SK-N-SH (cell line): ENCODE measurements at regions not wholly inside any gene's neighbourhood (a gene's known extent, or its start where the extent isn't known, plus 50 kb on each side); places are given as distances from the start of the nearest gene placed in this dataset.

Experiments
- CTCF ChIA-PET: fragments of 300-600, 350-600 bp; formaldehyde crosslinking; extraction: SDS; loops from one replicate; lab custom pipeline; 2021; lab: Yijun Ruan, JAX
- POLR2A ChIA-PET: fragments of 350-600 bp; sonication (Branson Sonifier 250); formaldehyde crosslinking; extraction: SDS; loops from one replicate; lab custom pipeline; 2020; ENCODE audit warnings: antibody characterized with exemption, inconsistent platforms; lab: Yijun Ruan, JAX
- DNase-seq: peaks from one replicate; pipeline ENCODE4 v3.0.0; 2012
- H2AFZ ChIP-seq: fragments of 200-600 bp; sonication (generic); 2 replicates; pipeline ENCODE4 v1.8.1; 2016; ENCODE audit warnings: antibody characterized with exemption, mild to moderate bottlenecking, low read depth
- H3F3A ChIP-seq: fragments of 200-600 bp; sonication (generic); replicated peaks from 2 replicates; pipeline ENCODE3; 2016; ENCODE audit warnings: antibody characterized with exemption, mild to moderate bottlenecking; ENCODE audit not compliant: insufficient read depth
- H3K27ac ChIP-seq, 2 experiments: fragments of 200-500 bp in 1 of 2; fragments of 200-600 bp in 1 of 2; sonication (Bioruptor generic) in 1 of 2; sonication (generic), shearing (Covaris generic) in 1 of 2; 2 replicates each; pipeline versions ENCODE4 v1.5.1 to v1.6.1; 2014 to 2016; ENCODE audit warnings: low read depth in 2 of 2, inconsistent platforms in 1 of 2, low read length in 1 of 2, mild to moderate bottlenecking in 1 of 2, mixed read lengths in 1 of 2
- H3K27me3 ChIP-seq: fragments of 200-600 bp; sonication (generic), shearing (Covaris generic); 2 replicates; pipeline ENCODE4 v1.6.1; 2016; ENCODE audit warnings: mixed run types; ENCODE audit not compliant: insufficient read depth
- H3K36me3 ChIP-seq, 2 experiments: fragments of 200-500 bp in 1 of 2; fragments of 200-600 bp in 1 of 2; sonication (Bioruptor generic) in 1 of 2; sonication (generic) in 1 of 2; replicated peaks in 1 of 2; 2 replicates each; pipeline versions ENCODE3 to v1.5.1; 2014 to 2016; ENCODE audit warnings: low read length in 1 of 2, mild to moderate bottlenecking in 1 of 2; ENCODE audit not compliant: insufficient read depth in 2 of 2, control insufficient read depth in 1 of 2
- H3K4me1 ChIP-seq, 2 experiments: fragments of 200-500 bp in 1 of 2; fragments of 200-600 bp in 1 of 2; sonication (Bioruptor generic) in 1 of 2; sonication (generic), shearing (Covaris generic) in 1 of 2; 2 replicates each; pipeline versions ENCODE4 v1.5.1 to v1.6.1; 2014 to 2016; ENCODE audit warnings: low read depth in 1 of 2, low read length in 1 of 2, mixed run types in 1 of 2; ENCODE audit not compliant: insufficient read depth in 2 of 2, control insufficient read depth in 1 of 2
- H3K4me2 ChIP-seq: fragments of 200-600 bp; sonication (generic), shearing (Covaris generic); 2 replicates; pipeline ENCODE4 v1.6.1; 2017; ENCODE audit warnings: mixed run types
- H3K4me3 ChIP-seq, 2 experiments: fragments of 200-500 bp in 1 of 2; fragments of 200-600 bp in 1 of 2; sonication (Bioruptor generic) in 1 of 2; sonication (generic), shearing (Covaris generic) in 1 of 2; 2 replicates each; pipeline versions ENCODE4 v1.5.1 to v1.8.1; 2014 to 2016; ENCODE audit warnings: low read depth in 2 of 2, inconsistent platforms in 1 of 2, low read length in 1 of 2, mild to moderate bottlenecking in 1 of 2, mixed read lengths in 1 of 2, moderate library complexity in 1 of 2
- H3K79me2 ChIP-seq: fragments of 200-600 bp; sonication (generic); 2 replicates; pipeline ENCODE4 v1.8.1; 2017; ENCODE audit warnings: mild to moderate bottlenecking; ENCODE audit not compliant: insufficient read depth
- H3K9ac ChIP-seq: fragments of 200-600 bp; sonication (generic); 2 replicates; pipeline ENCODE4 v1.6.1; 2017; ENCODE audit warnings: mixed run types
- H3K9me2 ChIP-seq: fragments of 200-600 bp; sonication (generic); 2 replicates; pipeline ENCODE4 v1.6.1; 2017; ENCODE audit warnings: mixed run types
- H3K9me3 ChIP-seq: fragments of 200-600 bp; sonication (generic); 2 replicates; pipeline ENCODE4 v1.6.1; 2017; ENCODE audit warnings: mixed run types, mild to moderate bottlenecking, moderate library complexity
- H4K20me1 ChIP-seq: fragments of 200-600 bp; sonication (generic); 2 replicates; pipeline ENCODE4 v1.6.1; 2017; ENCODE audit warnings: mild to moderate bottlenecking, mixed run types; ENCODE audit not compliant: insufficient read depth
- EZH2phosphoT487 ChIP-seq: fragments of 200-600 bp; sonication (generic); IDR thresholded peaks from 2 replicates; pipeline ENCODE4 v1.6.1; 2017; ENCODE audit warnings: low read depth, mixed run types, mild to moderate bottlenecking, antibody characterized with exemption, moderate library complexity, borderline replicate concordance
- FOSL2 ChIP-seq: IDR thresholded peaks from 2 replicates; pipeline ENCODE4 v1.4.0; 2012; ENCODE audit warnings: low read depth, mild to moderate bottlenecking, moderate library complexity, borderline replicate concordance
- FOXJ3 ChIP-seq: sonication (generic); formaldehyde crosslinking; IDR thresholded peaks from 2 replicates; pipeline ENCODE4 v1.5.1; 2020; ENCODE audit warnings: mild to moderate bottlenecking, missing genetic modification reagents
- MEF2A ChIP-seq: IDR thresholded peaks from 2 replicates; pipeline ENCODE4 v1.4.0; 2012; ENCODE audit warnings: low read depth, borderline replicate concordance
- NRF1 ChIP-seq: IDR thresholded peaks from 2 replicates; pipeline ENCODE4 v1.6.1; 2012; ENCODE audit warnings: low read depth, mild to moderate bottlenecking, low read length
- SIN3A ChIP-seq: IDR thresholded peaks from 2 replicates; pipeline ENCODE4 v1.6.1; 2012; ENCODE audit warnings: low read depth, mild to moderate bottlenecking, low read length, moderate library complexity, borderline replicate concordance
- YY1 ChIP-seq: IDR thresholded peaks from 2 replicates; pipeline ENCODE4 v1.4.0; 2012; ENCODE audit warnings: low read depth, mild to moderate bottlenecking
- ZBTB33 ChIP-seq: IDR thresholded peaks from 2 replicates; pipeline ENCODE4 v1.4.0; 2012; ENCODE audit warnings: low read depth, borderline replicate concordance
- WGBS: methylation state at CpG from one replicate; pipeline ENCODE4 v1.1.6; 2017; ENCODE audit warnings: low lambda C conversion rate; 5-methylcytosine and 5-hydroxymethylcytosine counted together
- TF ChIP-seq, protein P1 (sequence below): fragments of 150-350 bp; IDR thresholded peaks from 2 replicates; pipeline ENCODE4 v1.6.1; 2016; ENCODE audit warnings: mild to moderate bottlenecking, low read depth, low read length
- TF ChIP-seq, protein P2 (sequence below): fragments of 200-600 bp; sonication (generic); IDR thresholded peaks from 2 replicates; pipeline ENCODE4 v1.6.1; 2017; ENCODE audit warnings: antibody characterized with exemption, mild to moderate bottlenecking, moderate library complexity

DNA sequence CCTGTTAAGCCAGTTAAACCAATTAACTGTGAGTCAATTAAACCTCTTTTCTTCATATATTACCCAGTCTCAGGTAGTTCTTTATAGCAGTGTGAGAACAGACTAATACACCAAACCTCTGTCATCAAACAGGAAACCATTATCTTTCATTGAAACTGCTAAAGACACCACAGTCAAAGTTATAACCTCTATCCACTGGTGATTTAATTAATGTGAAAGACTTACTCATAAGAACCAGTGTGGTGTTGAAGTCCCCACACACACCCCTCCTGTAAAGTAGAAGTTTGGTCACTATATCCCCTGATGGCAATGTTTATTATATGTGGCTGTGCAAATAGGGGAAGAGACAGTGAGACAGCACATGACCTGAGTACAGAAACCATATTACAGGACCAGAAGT lies 228.1 kb downstream of the NEBL start:
- H3K9me3 ChIP-seq = no peaks in the 10 kb centered on the region
- H3K4me3 ChIP-seq = no peak overlapping the region
- no peaks in the 10 kb centered on the region for H3K27me3 ChIP-seq
- no peaks in the 10 kb centered on the region for H4K20me1 ChIP-seq
- ChIA-PET POLR2A (no interaction called here), CTCF (no interaction called here)
- TF ChIP-seq ZBTB33 (no peak), NRF1 (no peak)
- TF ChIP-seq, protein P1, sequence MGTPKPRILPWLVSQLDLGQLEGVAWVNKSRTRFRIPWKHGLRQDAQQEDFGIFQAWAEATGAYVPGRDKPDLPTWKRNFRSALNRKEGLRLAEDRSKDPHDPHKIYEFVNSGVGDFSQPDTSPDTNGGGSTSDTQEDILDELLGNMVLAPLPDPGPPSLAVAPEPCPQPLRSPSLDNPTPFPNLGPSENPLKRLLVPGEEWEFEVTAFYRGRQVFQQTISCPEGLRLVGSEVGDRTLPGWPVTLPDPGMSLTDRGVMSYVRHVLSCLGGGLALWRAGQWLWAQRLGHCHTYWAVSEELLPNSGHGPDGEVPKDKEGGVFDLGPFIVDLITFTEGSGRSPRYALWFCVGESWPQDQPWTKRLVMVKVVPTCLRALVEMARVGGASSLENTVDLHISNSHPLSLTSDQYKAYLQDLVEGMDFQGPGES = no peak
- no peak for DNase-seq
- H3K79me2 ChIP-seq = no peaks in the 10 kb centered on the region
- no peak overlapping the region for H3K4me2 ChIP-seq
- no peaks in the 10 kb centered on the region for H3K4me1 ChIP-seq
- no peak overlapping the region for H3K9ac ChIP-seq
- no peaks in the 10 kb centered on the region for H3F3A ChIP-seq
- no peaks in the 10 kb centered on the region for H3K36me3 ChIP-seq
- no peaks in the 10 kb centered on the region for H3K9me2 ChIP-seq
- no peak overlapping the region for H3K27ac ChIP-seq
- no peak overlapping the region for H2AFZ ChIP-seq

DNA sequence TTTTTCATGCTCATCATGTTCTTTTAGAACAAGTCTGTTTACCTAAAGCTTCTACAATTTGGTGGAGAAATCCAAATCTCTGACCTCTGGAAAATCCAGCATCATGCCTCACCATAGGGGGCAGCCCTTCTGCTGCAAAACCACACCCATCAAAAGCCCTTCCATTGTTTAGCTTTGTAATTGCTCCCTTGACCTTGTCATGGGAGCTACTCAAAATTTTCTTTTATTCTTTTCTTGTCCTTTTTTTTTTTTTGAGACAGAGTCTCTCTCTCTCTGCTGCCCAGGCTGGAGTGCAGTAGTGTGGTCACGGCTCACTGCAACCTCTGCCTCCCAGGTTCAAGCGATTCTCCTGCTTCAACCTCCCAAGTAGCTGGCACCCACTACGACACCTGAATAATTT lies 234.4 kb downstream of the NEBL start:
- Histone ChIP-seq H3K36me3 (no peaks in the 10 kb centered on the region), H3K27me3 (no peaks in the 10 kb centered on the region), H3K27ac (no peak overlapping the region), H3K79me2 (no peaks in the 10 kb centered on the region), H3K9ac (no peak overlapping the region), H3K4me3 (no peak overlapping the region), H3K9me3 (no peaks in the 10 kb centered on the region), H3K9me2 (no peaks in the 10 kb centered on the region), H3K4me1 (no peaks in the 10 kb centered on the region), H3F3A (no peaks in the 10 kb centered on the region), H3K4me2 (no peak overlapping the region), H4K20me1 (no peaks in the 10 kb centered on the region), H2AFZ (no peak overlapping the region)
- 28% methylated on average over 3 of the region's 3 CpGs for WGBS
- POLR2A ChIA-PET = no interaction called here
- DNase-seq = no peak
- TF ChIP-seq ZBTB33 (no peak), FOSL2 (no peak), YY1 (no peak), SIN3A (no peak), FOXJ3 (CRISPR knock-in tag) (no peak), EZH2phosphoT487 (no peak), MEF2A (no peak)
- TF ChIP-seq, protein P2, sequence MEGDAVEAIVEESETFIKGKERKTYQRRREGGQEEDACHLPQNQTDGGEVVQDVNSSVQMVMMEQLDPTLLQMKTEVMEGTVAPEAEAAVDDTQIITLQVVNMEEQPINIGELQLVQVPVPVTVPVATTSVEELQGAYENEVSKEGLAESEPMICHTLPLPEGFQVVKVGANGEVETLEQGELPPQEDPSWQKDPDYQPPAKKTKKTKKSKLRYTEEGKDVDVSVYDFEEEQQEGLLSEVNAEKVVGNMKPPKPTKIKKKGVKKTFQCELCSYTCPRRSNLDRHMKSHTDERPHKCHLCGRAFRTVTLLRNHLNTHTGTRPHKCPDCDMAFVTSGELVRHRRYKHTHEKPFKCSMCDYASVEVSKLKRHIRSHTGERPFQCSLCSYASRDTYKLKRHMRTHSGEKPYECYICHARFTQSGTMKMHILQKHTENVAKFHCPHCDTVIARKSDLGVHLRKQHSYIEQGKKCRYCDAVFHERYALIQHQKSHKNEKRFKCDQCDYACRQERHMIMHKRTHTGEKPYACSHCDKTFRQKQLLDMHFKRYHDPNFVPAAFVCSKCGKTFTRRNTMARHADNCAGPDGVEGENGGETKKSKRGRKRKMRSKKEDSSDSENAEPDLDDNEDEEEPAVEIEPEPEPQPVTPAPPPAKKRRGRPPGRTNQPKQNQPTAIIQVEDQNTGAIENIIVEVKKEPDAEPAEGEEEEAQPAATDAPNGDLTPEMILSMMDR = no peak
- CTCF ChIA-PET = no interaction called here
